H9 (cell line): ENCODE measurements at regions not wholly inside any gene's neighbourhood (a gene's known extent, or its start where the extent isn't known, plus 50 kb on each side); places are given as distances from the start of the nearest gene placed in this dataset.

Source experiments
- DNase-seq: peaks from one replicate; pipeline ENCODE4 v3.0.0-alpha.2; 2017
- H2AFZ ChIP-seq: one replicate; pipeline ENCODE4 v1.6.1; 2013; ENCODE audit warnings: mild to moderate bottlenecking, low read length, control low read depth, moderate library complexity
- H2AK5ac ChIP-seq: 2 replicates; pipeline ENCODE4 v1.6.1; 2013; ENCODE audit warnings: low read length, control low read depth, mixed read lengths; ENCODE audit not compliant: insufficient read length
- H2BK120ac ChIP-seq: one replicate; pipeline ENCODE4 v1.6.1; 2013; ENCODE audit warnings: low read depth, mild to moderate bottlenecking, low read length, control low read depth, inconsistent platforms; ENCODE audit not compliant: poor library complexity, severe bottlenecking
- H2BK12ac ChIP-seq: 2 replicates; pipeline ENCODE4 v1.6.1; 2013; ENCODE audit warnings: low read length, control low read depth, mixed read lengths, low read depth; ENCODE audit not compliant: insufficient read length
- H2BK15ac ChIP-seq: 2 replicates; pipeline ENCODE4 v1.6.1; 2013; ENCODE audit warnings: low read depth, low read length, control low read depth
- H2BK20ac ChIP-seq: one replicate; pipeline ENCODE4 v1.6.1; 2013; ENCODE audit warnings: low read depth, mild to moderate bottlenecking, low read length, control low read depth, inconsistent platforms; ENCODE audit not compliant: poor library complexity, severe bottlenecking
- H2BK5ac ChIP-seq: 2 replicates; pipeline ENCODE4 v1.6.1; 2013; ENCODE audit warnings: low read length, control low read depth, mixed read lengths; ENCODE audit not compliant: insufficient read length
- H3K14ac ChIP-seq: 2 replicates; pipeline ENCODE4 v1.6.1; 2013; ENCODE audit warnings: low read length, control low read depth; ENCODE audit not compliant: insufficient read depth
- H3K18ac ChIP-seq: 2 replicates; pipeline ENCODE4 v1.6.1; 2013; ENCODE audit warnings: low read depth, mild to moderate bottlenecking, mixed read lengths, low read length, control low read depth; ENCODE audit not compliant: insufficient read length
- H3K23ac ChIP-seq: 2 replicates; pipeline ENCODE4 v1.6.1; 2013; ENCODE audit warnings: low read length, control low read depth, mixed read lengths, low read depth; ENCODE audit not compliant: insufficient read length
- H3K23me2 ChIP-seq: 2 replicates; pipeline ENCODE4 v1.6.1; 2013; ENCODE audit warnings: low read depth, mild to moderate bottlenecking, mixed read lengths, low read length, control low read depth; ENCODE audit not compliant: insufficient read length, poor library complexity, severe bottlenecking
- H3K27ac ChIP-seq: 2 replicates; pipeline ENCODE4 v1.5.1; 2013; ENCODE audit warnings: low read length, control low read depth, mixed read lengths, low read depth; ENCODE audit not compliant: insufficient read length
- H3K27me3 ChIP-seq: 2 replicates; pipeline ENCODE4 v1.6.1; 2013; ENCODE audit warnings: low read length, control low read depth, inconsistent platforms; ENCODE audit not compliant: insufficient read depth
- H3K4ac ChIP-seq: 2 replicates; pipeline ENCODE4 v1.6.1; 2013; ENCODE audit warnings: low read depth, mild to moderate bottlenecking, control low read depth, inconsistent platforms, low read length, moderate library complexity
- H3K4me1 ChIP-seq: 2 replicates; pipeline ENCODE4 v1.6.1; 2013; ENCODE audit warnings: low read length, control low read depth, inconsistent platforms; ENCODE audit not compliant: insufficient read depth
- H3K4me2 ChIP-seq: 2 replicates; pipeline ENCODE4 v1.6.1; 2013; ENCODE audit warnings: low read length, control low read depth, mixed read lengths; ENCODE audit not compliant: insufficient read length, insufficient read depth
- H3K56ac ChIP-seq: 2 replicates; pipeline ENCODE4 v1.6.1; 2013; ENCODE audit warnings: low read depth, mild to moderate bottlenecking, mixed read lengths, low read length, control low read depth; ENCODE audit not compliant: insufficient read length
- H3K79me1 ChIP-seq: 2 replicates; pipeline ENCODE4 v1.6.1; 2013; ENCODE audit warnings: low read depth, mild to moderate bottlenecking, moderate library complexity, low read length, control low read depth, inconsistent platforms; ENCODE audit not compliant: insufficient read depth, poor library complexity, severe bottlenecking
- H3K79me2 ChIP-seq: 2 replicates; pipeline ENCODE4 v1.6.1; 2013; ENCODE audit warnings: low read length, control low read depth, inconsistent platforms; ENCODE audit not compliant: insufficient read depth
- H3K9ac ChIP-seq: 2 replicates; pipeline ENCODE4 v1.6.1; 2013; ENCODE audit warnings: low read length, control low read depth, mixed read lengths; ENCODE audit not compliant: insufficient read length; ENCODE audit errors: extremely low read depth
- H3K9me3 ChIP-seq: one replicate; pipeline ENCODE4 v1.6.1; 2013; ENCODE audit warnings: low read depth, low read length, inconsistent platforms; ENCODE audit not compliant: control insufficient read depth
- H3T11ph ChIP-seq: one replicate; pipeline ENCODE4 v1.6.1; 2013; ENCODE audit warnings: mild to moderate bottlenecking, low read length, control low read depth, inconsistent platforms
- H4K20me1 ChIP-seq: one replicate; pipeline ENCODE4 v1.6.1; 2013; ENCODE audit not compliant: control insufficient read depth, insufficient read length, insufficient read depth
- H4K5ac ChIP-seq: 2 replicates; pipeline ENCODE4 v1.6.1; 2013; ENCODE audit warnings: low read depth, mild to moderate bottlenecking, mixed read lengths, low read length, control low read depth; ENCODE audit not compliant: insufficient read length
- H4K8ac ChIP-seq: replicated peaks from 2 replicates; pipeline ENCODE4 v1.6.1; 2013; ENCODE audit warnings: low read length, control low read depth, mixed read lengths, low read depth; ENCODE audit not compliant: insufficient read length
- H4K91ac ChIP-seq: 2 replicates; pipeline ENCODE4 v1.6.1; 2013; ENCODE audit warnings: low read depth, mild to moderate bottlenecking, moderate library complexity, mixed read lengths, low read length, control low read depth; ENCODE audit not compliant: insufficient read length
- H3K27ac Mint-ChIP-seq, 3 experiments: 2 replicates in 2 of 3; 3 replicates in 1 of 3; pipeline ENCODE4 v1.8.0; 2020 to 2021; ENCODE audit warnings: mixed read lengths in 3 of 3, mild to moderate bottlenecking in 1 of 3, moderate library complexity in 1 of 3
- H3K27me3 Mint-ChIP-seq: 2 replicates; pipeline ENCODE4 v1.8.0; 2021; ENCODE audit warnings: low read depth, mild to moderate bottlenecking, moderate library complexity, mixed read lengths
- H3K36me3 Mint-ChIP-seq, 3 experiments: 2 replicates in 2 of 3; 3 replicates in 1 of 3; pipeline ENCODE4 v1.8.0; 2020 to 2021; ENCODE audit warnings: low read depth in 3 of 3, mixed read lengths in 3 of 3; ENCODE audit not compliant: insufficient read depth in 1 of 3
- H3K4me1 Mint-ChIP-seq, 2 experiments: 2 replicates each; pipeline ENCODE4 v1.8.0; 2020; ENCODE audit warnings: mixed read lengths in 2 of 2
- H3K4me3 Mint-ChIP-seq, 2 experiments: 2 replicates in 1 of 2; 3 replicates in 1 of 2; pipeline ENCODE4 v1.8.0; 2020 to 2021; ENCODE audit warnings: mild to moderate bottlenecking in 2 of 2, mixed read lengths in 2 of 2, moderate library complexity in 1 of 2
- H3K9me3 Mint-ChIP-seq, 2 experiments: 2 replicates in 1 of 2; 3 replicates in 1 of 2; pipeline ENCODE4 v1.8.0; 2020; ENCODE audit warnings: mild to moderate bottlenecking in 2 of 2, mixed read lengths in 2 of 2, moderate library complexity in 1 of 2
- WGBS: extraction: QIAGEN DNeasy Blood & Tissue Kit; methylation state at CpG from one replicate; pipeline ENCODE4 v1.1.7; 2013; ENCODE audit warnings: missing lambda C conversion rate, low lambda C conversion rate, mixed read lengths; ENCODE audit not compliant: insufficient read length; ENCODE audit errors: extremely low coverage; 5-methylcytosine and 5-hydroxymethylcytosine counted together
- TF ChIP-seq, protein P1 (sequence below): fragments of 200-600 bp; sonication (generic); conservative IDR thresholded peaks from 3 replicates; pipeline ENCODE4 v1.8.0; 2021; ENCODE audit warnings: antibody characterized with exemption, mild to moderate bottlenecking

DNA sequence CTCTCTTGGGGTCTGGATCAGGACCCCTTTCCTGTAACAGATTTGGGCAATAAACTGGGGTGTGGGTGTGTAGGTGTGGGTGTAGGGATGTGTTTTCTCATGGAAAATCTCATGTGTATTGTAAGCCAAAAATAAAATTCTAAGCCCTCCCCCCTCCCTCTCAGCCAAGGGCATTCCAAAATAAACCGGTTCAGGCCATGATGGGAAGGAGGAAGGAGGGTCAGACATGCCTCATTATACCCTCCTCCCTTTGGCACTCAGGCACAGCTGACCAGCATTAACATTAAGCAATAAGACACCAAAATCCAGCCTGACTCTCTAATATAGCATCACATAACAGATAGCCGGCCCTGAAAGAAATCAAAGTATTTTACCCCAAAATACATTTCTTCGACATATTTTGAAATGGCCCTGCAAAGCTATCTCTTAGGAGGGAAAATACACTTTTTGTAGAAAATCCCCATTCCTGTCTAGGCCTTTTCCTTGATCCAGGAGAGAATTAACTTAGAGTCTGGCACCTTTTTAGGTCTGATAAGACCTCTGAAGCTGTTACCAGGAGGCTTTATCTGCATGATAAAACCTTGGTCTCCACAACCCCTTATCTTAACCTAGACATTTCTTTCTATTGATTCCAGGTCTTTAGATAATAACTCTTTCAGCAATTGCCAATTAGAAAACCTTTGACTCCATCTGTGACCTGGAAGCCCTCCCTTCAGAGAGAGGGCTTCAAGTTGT, 128.7 kb upstream of the COL5A2 start:
- H2BK15ac ChIP-seq, result no peak overlapping the region
- no peak overlapping the region for H3T11ph ChIP-seq
- DNase-seq, result no peak
- no peaks in the 10 kb centered on the region for H3K23me2 ChIP-seq
- no peaks in the 10 kb centered on the region for H3K9me3 ChIP-seq
- H2AK5ac ChIP-seq, result no peak overlapping the region
- no peak overlapping the region for H3K9ac ChIP-seq
- H3K4me3 Mint-ChIP-seq, result no peak overlapping the region
- no peak overlapping the region for H2BK120ac ChIP-seq
- H3K27me3 Mint-ChIP-seq, result no peaks in the 10 kb centered on the region
- no peak overlapping the region for H2BK20ac ChIP-seq
- no peak overlapping the region for H3K56ac ChIP-seq
- H3K4ac ChIP-seq, result no peak overlapping the region
- no peaks in the 10 kb centered on the region for H3K79me1 ChIP-seq
- no peak overlapping the region for H3K27ac Mint-ChIP-seq
- no peak overlapping the region for H3K18ac ChIP-seq
- no peaks in the 10 kb centered on the region for H3K4me1 Mint-ChIP-seq
- no peak overlapping the region for H2AFZ ChIP-seq
- TF ChIP-seq, protein P1, sequence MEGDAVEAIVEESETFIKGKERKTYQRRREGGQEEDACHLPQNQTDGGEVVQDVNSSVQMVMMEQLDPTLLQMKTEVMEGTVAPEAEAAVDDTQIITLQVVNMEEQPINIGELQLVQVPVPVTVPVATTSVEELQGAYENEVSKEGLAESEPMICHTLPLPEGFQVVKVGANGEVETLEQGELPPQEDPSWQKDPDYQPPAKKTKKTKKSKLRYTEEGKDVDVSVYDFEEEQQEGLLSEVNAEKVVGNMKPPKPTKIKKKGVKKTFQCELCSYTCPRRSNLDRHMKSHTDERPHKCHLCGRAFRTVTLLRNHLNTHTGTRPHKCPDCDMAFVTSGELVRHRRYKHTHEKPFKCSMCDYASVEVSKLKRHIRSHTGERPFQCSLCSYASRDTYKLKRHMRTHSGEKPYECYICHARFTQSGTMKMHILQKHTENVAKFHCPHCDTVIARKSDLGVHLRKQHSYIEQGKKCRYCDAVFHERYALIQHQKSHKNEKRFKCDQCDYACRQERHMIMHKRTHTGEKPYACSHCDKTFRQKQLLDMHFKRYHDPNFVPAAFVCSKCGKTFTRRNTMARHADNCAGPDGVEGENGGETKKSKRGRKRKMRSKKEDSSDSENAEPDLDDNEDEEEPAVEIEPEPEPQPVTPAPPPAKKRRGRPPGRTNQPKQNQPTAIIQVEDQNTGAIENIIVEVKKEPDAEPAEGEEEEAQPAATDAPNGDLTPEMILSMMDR, result no peak
- H4K91ac ChIP-seq, result no peak overlapping the region
- no peak overlapping the region for H3K14ac ChIP-seq
- no peak overlapping the region for H4K8ac ChIP-seq
- no peaks in the 10 kb centered on the region for H3K79me2 ChIP-seq
- H2BK5ac ChIP-seq, result no peak overlapping the region
- no peak overlapping the region for H2BK12ac ChIP-seq
- H3K9me3 Mint-ChIP-seq, result no peaks in the 10 kb centered on the region; a peak in 2 of 5 replicates
- no peaks in the 10 kb centered on the region; a peak in 1 of 7 replicates for H3K36me3 Mint-ChIP-seq
- no peak overlapping the region for H3K4me2 ChIP-seq
- H3K23ac ChIP-seq, result no peak overlapping the region
- no peaks in the 10 kb centered on the region for H3K27me3 ChIP-seq
- no peaks in the 10 kb centered on the region for H3K4me1 ChIP-seq
- no peaks in the 10 kb centered on the region for H4K20me1 ChIP-seq
- no peak overlapping the region for H3K27ac ChIP-seq
- no CpG with 5 or more reads among the region's 3 CpGs for WGBS
- H4K5ac ChIP-seq, result no peak overlapping the region
